Naive thymus-derived CD4-positive, alpha-beta T cell (primary cell): ENCODE measurements at regions not wholly inside any gene's neighbourhood (a gene's known extent, or its start where the extent isn't known, plus 50 kb on each side); places are given as distances from the start of the nearest gene placed in this dataset.
"Not testable (repeated sequence)": the region's sequence is repeated elsewhere in the genome, so short reads cannot be mapped to it uniquely, and the experiment has no call there.

Experiments
- ATAC-seq: fragments of 150-1000 bp; cut with Tn5 transposase; 2 replicates; pipeline ENCODE4 v1.10.0; 2021; ENCODE audit warnings: mild to moderate bottlenecking, moderate library complexity
- CTCF ChIA-PET: fragments of 350-600 bp; sonication (Branson Sonifier 250); formaldehyde crosslinking; loops from one replicate; lab custom pipeline; 2021; ENCODE audit warnings: antibody characterized with exemption; lab: Charles Lee
- POLR2A ChIA-PET: fragments of 350-600 bp; sonication (Branson Sonifier 250); formaldehyde crosslinking; loops from one replicate; lab custom pipeline; 2021; ENCODE audit warnings: antibody characterized with exemption, inconsistent platforms; lab: Charles Lee
- DNase-seq, 9 donors: peaks; one replicate each; pipeline versions ENCODE4 v3.0.0 to v3.0.0-alpha.2; 2020 to 2022; ENCODE audit warnings: mixed read lengths in 1 of 9
- H3K27ac ChIP-seq: one replicate; pipeline ENCODE4 v1.7.0; 2013; ENCODE audit warnings: mild to moderate bottlenecking, low read depth, low read length, moderate library complexity
- H3K27me3 ChIP-seq, 2 donors: one replicate each; pipeline ENCODE4 v1.7.0; 2013; ENCODE audit warnings: low read length in 2 of 2, mild to moderate bottlenecking in 2 of 2, moderate library complexity in 2 of 2; ENCODE audit not compliant: control insufficient read depth in 2 of 2, insufficient read depth in 2 of 2
- H3K36me3 ChIP-seq, 3 experiments: 1 replicate in 2 of 3; 2 replicates in 1 of 3; pipeline ENCODE4 v1.7.0; 2013; ENCODE audit warnings: low read length in 3 of 3, mild to moderate bottlenecking in 3 of 3, moderate library complexity in 1 of 3; ENCODE audit not compliant: insufficient read depth in 3 of 3, control insufficient read depth in 2 of 3
- H3K4me1 ChIP-seq, 2 donors: one replicate each; pipeline ENCODE4 v1.7.0; 2013; ENCODE audit warnings: low read length in 2 of 2, mild to moderate bottlenecking in 2 of 2, moderate library complexity in 1 of 2; ENCODE audit not compliant: control insufficient read depth in 2 of 2, insufficient read depth in 2 of 2
- H3K4me3 ChIP-seq: 2 replicates; pipeline ENCODE4 v1.7.0; 2013; ENCODE audit warnings: mild to moderate bottlenecking, low read length
- H3K9me3 ChIP-seq, 3 experiments: 1 replicate in 2 of 3; 2 replicates in 1 of 3; pipeline ENCODE4 v1.7.0; 2013; ENCODE audit warnings: low read length in 3 of 3; ENCODE audit not compliant: control insufficient read depth in 2 of 3
- H3K27ac Mint-ChIP-seq, 9 donors: one replicate each; pipeline ENCODE4 v1.8.0; 2020 to 2022; ENCODE audit warnings: mixed read lengths in 9 of 9, mild to moderate bottlenecking in 8 of 9, moderate library complexity in 5 of 9, inconsistent platforms in 2 of 9
- H3K27me3 Mint-ChIP-seq, 5 donors: one replicate each; pipeline ENCODE4 v1.8.0; 2021 to 2022; ENCODE audit warnings: mixed read lengths in 5 of 5, mild to moderate bottlenecking in 1 of 5
- H3K36me3 Mint-ChIP-seq, 5 donors: one replicate each; pipeline ENCODE4 v1.8.0; 2020 to 2022; ENCODE audit warnings: mixed read lengths in 5 of 5, mild to moderate bottlenecking in 3 of 5, inconsistent platforms in 1 of 5
- H3K4me1 Mint-ChIP-seq, 7 donors: one replicate each; pipeline ENCODE4 v1.8.0; 2020 to 2022; ENCODE audit warnings: mixed read lengths in 7 of 7, mild to moderate bottlenecking in 3 of 7, inconsistent platforms in 1 of 7
- H3K4me3 Mint-ChIP-seq, 10 donors: one replicate each; pipeline ENCODE4 v1.8.0; 2020 to 2022; ENCODE audit warnings: mild to moderate bottlenecking in 10 of 10, mixed read lengths in 10 of 10, moderate library complexity in 6 of 10, inconsistent platforms in 2 of 10
- H3K9me3 Mint-ChIP-seq, 11 donors: one replicate each; pipeline ENCODE4 v1.8.0; 2020 to 2022; ENCODE audit warnings: mixed read lengths in 11 of 11, mild to moderate bottlenecking in 4 of 11, inconsistent platforms in 1 of 11, moderate library complexity in 1 of 11
- intact Hi-C, 2 donors: fragments of 100-400 bp; cut with micrococcal nuclease; formaldehyde crosslinking; loops; one replicate each; pipeline ENCODE4 v1.15.1; 2023

- no peaks in the 10 kb centered on the region for H3K36me3 Mint-ChIP-seq
- H3K4me1 Mint-ChIP-seq: no peaks in the 10 kb centered on the region
- CTCF ChIA-PET: interaction anchor here (0.6 kb wide), 1 partner anchor 83 kb away, joined by 3 read pairs; no protein-coding TSS in a partner anchor
- no peak overlapping the region for H3K4me3 Mint-ChIP-seq
- no peak for DNase-seq
- no peaks in the 10 kb centered on the region for H3K9me3 ChIP-seq
- ATAC-seq: no peak
- H3K27me3 Mint-ChIP-seq: peaks cover 0 to 13% (median 0%) of the 10 kb centered on the region in 5 donors
- H3K4me3 ChIP-seq: no peak overlapping the region
- H3K27ac ChIP-seq: no peak overlapping the region
- POLR2A ChIA-PET: no interaction called here
- intact Hi-C loops: no loop called here
- no peak overlapping the region for H3K27ac Mint-ChIP-seq
- H3K36me3 ChIP-seq: no peaks in the 10 kb centered on the region
- H3K4me1 ChIP-seq: no peaks in the 10 kb centered on the region
- H3K9me3 Mint-ChIP-seq: peaks cover 0 to 32% (median 9%) of the 10 kb centered on the region in 11 donors
- no peaks in the 10 kb centered on the region for H3K27me3 ChIP-seq
Measured at GRCh38 chr16:13479549-13479948, 440.4 kb upstream of the ERCC4 start.

- Mint-ChIP-seq H3K4me1 (no peaks in the 10 kb centered on the region), H3K36me3 (no peaks in the 10 kb centered on the region), H3K27me3 (peaks cover 0 to 13% (median 0%) of the 10 kb centered on the region in 5 donors), H3K4me3 (no peak overlapping the region), H3K27ac (no peak overlapping the region), H3K9me3 (peaks cover 0 to 44% (median 11%) of the 10 kb centered on the region in 11 donors)
- H3K27ac ChIP-seq: no peak overlapping the region
- intact Hi-C loops: no loop called here
- DNase-seq (no peak), ATAC-seq (no peak)
- H3K9me3 ChIP-seq: no peaks in the 10 kb centered on the region
- H3K4me3 ChIP-seq: no peak overlapping the region
- ChIA-PET CTCF (no interaction called here), POLR2A (no interaction called here)
- no peaks in the 10 kb centered on the region for H3K27me3 ChIP-seq
- no peaks in the 10 kb centered on the region for H3K36me3 ChIP-seq
- H3K4me1 ChIP-seq: no peaks in the 10 kb centered on the region
Measured at GRCh38 chr16:13480801-13481200, 439.2 kb upstream of the ERCC4 start.

GRCh38 chr16:13483121-13483520 lies 436.8 kb upstream of the ERCC4 start:
- Histone ChIP-seq H3K9me3 (no peaks in the 10 kb centered on the region), H3K4me3 (no peak overlapping the region), H3K36me3 (no peaks in the 10 kb centered on the region), H3K4me1 (no peaks in the 10 kb centered on the region), H3K27me3 (no peaks in the 10 kb centered on the region), H3K27ac (no peak overlapping the region)
- H3K27me3 Mint-ChIP-seq: peaks cover 0 to 13% (median 0%) of the 10 kb centered on the region in 5 donors
- no peak overlapping the region for H3K27ac Mint-ChIP-seq
- no peak overlapping the region for H3K4me3 Mint-ChIP-seq
- DNase-seq (no peak), ATAC-seq (no peak)
- no peaks in the 10 kb centered on the region for H3K36me3 Mint-ChIP-seq
- POLR2A ChIA-PET: no interaction called here
- CTCF ChIA-PET: no interaction called here
- peaks cover 0 to 47% (median 11%) of the 10 kb centered on the region in 11 donors for H3K9me3 Mint-ChIP-seq
- intact Hi-C loops: no loop called here
- H3K4me1 Mint-ChIP-seq: no peaks in the 10 kb centered on the region

GRCh38 chr16:13489416-13489815 lies 430.5 kb upstream of the ERCC4 start:
- POLR2A ChIA-PET, CTCF ChIA-PET, H3K27ac Mint-ChIP-seq, H3K9me3 ChIP-seq, H3K4me1 ChIP-seq, intact Hi-C loops, H3K4me3 Mint-ChIP-seq, H3K4me3 ChIP-seq, H3K27ac ChIP-seq, ATAC-seq, H3K36me3 ChIP-seq, H3K4me1 Mint-ChIP-seq, DNase-seq, H3K27me3 ChIP-seq, H3K36me3 Mint-ChIP-seq: not testable (repeated sequence)
- Mint-ChIP-seq H3K9me3 (peaks cover 0 to 25% (median 12%) of the 10 kb centered on the region in 11 donors), H3K27me3 (peaks cover 0 to 26% (median 19%) of the 10 kb centered on the region in 5 donors)

- Histone ChIP-seq H3K4me1 (no peaks in the 10 kb centered on the region), H3K36me3 (no peaks in the 10 kb centered on the region), H3K4me3 (no peak overlapping the region), H3K9me3 (no peaks in the 10 kb centered on the region), H3K27me3 (no peaks in the 10 kb centered on the region), H3K27ac (no peak overlapping the region)
- ChIA-PET POLR2A (no interaction called here), CTCF (no interaction called here)
- Mint-ChIP-seq H3K36me3 (peaks cover 0 to 7% (median 0%) of the 10 kb centered on the region in 5 donors), H3K27me3 (peaks cover 0 to 26% (median 19%) of the 10 kb centered on the region in 5 donors), H3K4me1 (no peaks in the 10 kb centered on the region), H3K27ac (no peak overlapping the region), H3K9me3 (peaks cover 0 to 11% (median 4%) of the 10 kb centered on the region in 11 donors), H3K4me3 (no peak overlapping the region)
- no peak for ATAC-seq
- intact Hi-C loops: no loop called here
- no peak for DNase-seq
Measured at GRCh38 chr16:13492046-13492445, 427.9 kb upstream of the ERCC4 start.

GRCh38 chr16:13503960-13504635 lies 415.9 kb upstream of the ERCC4 start:
- DNase-seq (no peak), ATAC-seq (no peak)
- no peaks in the 10 kb centered on the region for H3K9me3 ChIP-seq
- H3K27ac Mint-ChIP-seq: no peak overlapping the region
- CTCF ChIA-PET: no interaction called here
- no peaks in the 10 kb centered on the region for H3K36me3 ChIP-seq
- H3K4me1 Mint-ChIP-seq: no peaks in the 10 kb centered on the region
- H3K27me3 ChIP-seq: no peaks in the 10 kb centered on the region
- intact Hi-C loops: no loop called here
- H3K4me3 Mint-ChIP-seq: no peak overlapping the region
- POLR2A ChIA-PET: no interaction called here
- H3K9me3 Mint-ChIP-seq: peaks cover 0 to 13% (median 6%) of the 10 kb centered on the region in 11 donors
- H3K36me3 Mint-ChIP-seq: peaks cover 0 to 10% (median 0%) of the 10 kb centered on the region in 5 donors
- peaks cover 0 to 32% (median 0%) of the 10 kb centered on the region in 5 donors for H3K27me3 Mint-ChIP-seq
- H3K4me3 ChIP-seq: no peak overlapping the region
- no peak overlapping the region for H3K27ac ChIP-seq
- H3K4me1 ChIP-seq: no peaks in the 10 kb centered on the region

- Histone ChIP-seq H3K9me3 (no peaks in the 10 kb centered on the region), H3K4me3 (no peak overlapping the region), H3K4me1 (no peaks in the 10 kb centered on the region), H3K27me3 (no peaks in the 10 kb centered on the region), H3K36me3 (no peaks in the 10 kb centered on the region), H3K27ac (no peak overlapping the region)
- CTCF ChIA-PET: no interaction called here
- DNase-seq: no peak
- intact Hi-C loops: no loop called here
- H3K36me3 Mint-ChIP-seq: peaks cover 0 to 7% (median 0%) of the 10 kb centered on the region in 5 donors
- ATAC-seq: no peak
- H3K4me3 Mint-ChIP-seq: no peak overlapping the region
- POLR2A ChIA-PET: no interaction called here
- H3K27ac Mint-ChIP-seq: no peak overlapping the region
- H3K27me3 Mint-ChIP-seq: peaks cover 0 to 17% (median 0%) of the 10 kb centered on the region in 5 donors
- no peaks in the 10 kb centered on the region for H3K4me1 Mint-ChIP-seq
- H3K9me3 Mint-ChIP-seq: peaks cover 0 to 11% (median 5%) of the 10 kb centered on the region in 11 donors
Measured at GRCh38 chr16:13507530-13507929, 412.4 kb upstream of the ERCC4 start.
